GM10266 (cell line): ENCODE measurements at regions not wholly inside any gene's neighbourhood (a gene's known extent, or its start where the extent isn't known, plus 50 kb on each side); places are given as distances from the start of the nearest gene placed in this dataset.

Experiments
- DNase-seq: peaks from one replicate; pipeline ENCODE4 v3.0.0; 2012; ENCODE audit errors: extremely low spot score
- TF ChIP-seq, protein P1 (sequence below): IDR thresholded peaks from 2 replicates; pipeline ENCODE4 v1.5.1; 2012; ENCODE audit warnings: mild to moderate bottlenecking, low read depth; ENCODE audit not compliant: control insufficient read depth, insufficient read depth; ENCODE audit errors: missing control alignments

DNA sequence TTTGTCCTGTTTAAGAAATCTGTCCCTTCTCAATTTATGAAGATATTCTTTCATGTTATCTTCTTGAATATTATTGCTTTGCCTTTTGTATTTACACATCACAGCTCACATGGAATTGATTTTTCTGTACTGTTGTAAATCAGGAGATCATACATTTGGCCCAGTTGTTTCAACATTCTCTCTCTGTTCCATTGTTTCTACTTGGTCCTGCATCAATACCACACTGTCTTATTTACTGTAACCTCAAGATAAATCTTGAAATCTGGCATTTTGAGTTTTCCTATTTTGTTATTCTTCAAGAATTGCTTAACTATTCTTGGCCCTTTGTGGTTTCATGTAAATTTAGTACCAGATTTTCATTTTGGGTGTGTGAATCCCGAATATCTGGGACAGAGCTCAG is 121.7 kb upstream of the CCN2 start:
- no peak for DNase-seq
- TF ChIP-seq, protein P1, sequence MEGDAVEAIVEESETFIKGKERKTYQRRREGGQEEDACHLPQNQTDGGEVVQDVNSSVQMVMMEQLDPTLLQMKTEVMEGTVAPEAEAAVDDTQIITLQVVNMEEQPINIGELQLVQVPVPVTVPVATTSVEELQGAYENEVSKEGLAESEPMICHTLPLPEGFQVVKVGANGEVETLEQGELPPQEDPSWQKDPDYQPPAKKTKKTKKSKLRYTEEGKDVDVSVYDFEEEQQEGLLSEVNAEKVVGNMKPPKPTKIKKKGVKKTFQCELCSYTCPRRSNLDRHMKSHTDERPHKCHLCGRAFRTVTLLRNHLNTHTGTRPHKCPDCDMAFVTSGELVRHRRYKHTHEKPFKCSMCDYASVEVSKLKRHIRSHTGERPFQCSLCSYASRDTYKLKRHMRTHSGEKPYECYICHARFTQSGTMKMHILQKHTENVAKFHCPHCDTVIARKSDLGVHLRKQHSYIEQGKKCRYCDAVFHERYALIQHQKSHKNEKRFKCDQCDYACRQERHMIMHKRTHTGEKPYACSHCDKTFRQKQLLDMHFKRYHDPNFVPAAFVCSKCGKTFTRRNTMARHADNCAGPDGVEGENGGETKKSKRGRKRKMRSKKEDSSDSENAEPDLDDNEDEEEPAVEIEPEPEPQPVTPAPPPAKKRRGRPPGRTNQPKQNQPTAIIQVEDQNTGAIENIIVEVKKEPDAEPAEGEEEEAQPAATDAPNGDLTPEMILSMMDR: no peak

DNA sequence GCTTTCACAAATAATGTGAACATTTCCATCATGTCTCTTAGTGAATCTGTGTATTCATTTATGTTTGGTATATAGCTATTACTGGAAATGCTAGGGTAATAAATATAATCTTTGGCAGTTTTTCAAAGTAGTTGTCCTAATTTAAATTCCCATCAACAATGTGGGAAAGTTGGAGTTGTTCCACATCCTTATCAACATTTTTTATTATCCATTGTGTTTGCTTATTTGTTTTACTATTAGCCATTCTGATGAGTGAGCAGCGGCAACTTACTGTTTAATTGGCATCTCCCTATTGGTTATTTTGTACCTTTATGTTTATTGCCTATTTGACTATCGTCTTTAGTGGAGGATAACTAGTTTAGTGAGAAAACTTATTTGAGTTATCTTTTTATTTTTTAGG is 121.1 kb upstream of the CCN2 start:
- TF ChIP-seq, protein P1: no peak
- DNase-seq: no peak

DNA sequence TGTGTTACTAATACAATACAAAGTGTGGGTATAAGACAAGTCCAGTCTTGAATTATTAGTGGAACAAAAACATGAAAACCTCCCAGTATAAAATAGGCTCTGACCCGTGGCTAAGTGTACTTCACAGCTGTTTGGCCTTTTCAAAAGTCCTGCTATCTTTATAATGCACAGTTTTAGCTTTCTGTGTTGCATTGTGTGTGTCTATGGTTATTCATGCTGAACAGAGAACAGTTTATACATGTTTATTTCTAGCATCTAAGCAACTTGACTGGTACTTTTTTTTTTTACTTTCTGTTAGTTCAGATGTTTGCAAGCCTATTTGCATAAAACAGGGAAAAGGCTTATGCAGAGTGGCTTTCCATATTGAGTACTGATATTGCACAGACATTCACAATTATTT is 119.2 kb upstream of the CCN2 start:
- no peak for DNase-seq
- TF ChIP-seq, protein P1: no peak

DNA sequence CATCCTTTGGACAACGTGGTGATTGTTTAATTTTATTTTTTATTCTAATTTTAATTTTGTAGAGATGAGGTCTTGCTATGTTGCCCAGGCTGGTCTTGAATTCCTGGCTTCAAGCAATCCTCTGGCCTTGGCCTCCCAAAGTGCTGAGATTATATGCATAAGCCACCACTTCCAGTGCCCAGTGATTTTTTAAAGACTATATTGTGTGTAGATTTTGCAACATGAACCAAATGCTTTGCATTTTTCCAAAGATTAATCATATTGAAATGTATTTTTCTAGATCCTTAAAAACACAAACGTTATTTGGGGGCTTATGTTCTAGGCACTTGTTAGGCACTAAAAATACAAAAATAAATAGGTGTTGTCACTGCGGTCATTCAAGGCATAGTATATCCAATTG is 117.6 kb upstream of the CCN2 start:
- DNase-seq: no peak
- TF ChIP-seq, protein P1: no peak

DNA sequence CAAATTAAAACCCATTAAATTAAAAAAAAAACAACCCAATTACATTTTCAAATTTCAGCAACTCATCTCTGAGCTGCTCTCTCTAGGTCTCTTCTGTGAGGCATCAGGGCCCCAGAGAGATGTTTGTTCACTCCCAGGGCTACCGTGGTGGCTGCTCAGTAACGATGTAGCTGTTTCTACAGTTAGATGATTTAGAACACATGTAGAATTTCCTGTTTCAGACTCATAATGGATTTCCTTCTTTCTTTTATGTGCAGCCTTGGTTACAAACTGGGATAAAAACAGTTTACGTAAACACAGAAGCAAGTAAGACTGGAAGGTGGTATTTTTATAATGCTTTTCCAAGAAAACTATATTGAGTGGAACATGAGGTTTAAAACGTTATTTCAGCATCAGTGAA is 116.1 kb upstream of the CCN2 start:
- DNase-seq: no peak
- TF ChIP-seq, protein P1: no peak

DNA sequence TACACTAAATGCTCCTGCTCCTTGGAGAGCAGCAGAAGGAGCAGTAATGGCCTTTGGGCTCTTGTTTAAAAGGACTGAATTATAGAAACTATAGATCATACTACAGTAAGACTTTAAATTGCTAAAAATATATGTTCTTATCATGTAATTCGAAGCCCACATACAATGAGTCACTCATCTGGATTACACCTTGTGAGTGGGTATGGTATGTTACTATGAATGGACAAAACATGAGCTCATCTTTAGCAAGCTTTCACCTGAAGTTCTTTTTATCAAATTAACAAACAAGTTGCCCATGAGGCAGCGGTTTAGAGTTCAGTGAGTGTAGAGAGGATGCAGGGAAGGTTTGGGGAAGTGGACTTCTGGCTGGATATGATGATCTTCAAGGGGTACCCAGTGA is 114.4 kb upstream of the CCN2 start:
- TF ChIP-seq, protein P1: no peak
- no peak for DNase-seq

DNA sequence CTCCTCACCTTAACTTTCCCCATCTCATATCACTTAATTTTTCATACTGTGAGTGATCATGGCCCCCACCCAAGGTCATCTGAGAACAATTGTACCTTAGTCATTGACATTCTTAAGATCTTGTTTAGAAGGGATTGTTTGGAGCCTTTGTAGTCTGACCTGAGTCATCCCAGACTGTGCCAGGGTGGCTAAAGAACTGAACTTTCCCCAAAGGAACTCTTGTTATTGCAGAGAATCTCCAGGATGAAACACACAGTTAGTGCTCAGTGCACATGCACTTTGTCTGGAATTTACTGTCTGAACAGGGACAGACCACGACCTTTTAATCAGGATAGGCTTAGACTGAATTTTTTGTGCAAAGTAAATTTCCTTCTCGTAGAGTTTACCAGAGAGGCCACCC is 112.6 kb upstream of the CCN2 start:
- DNase-seq: no peak
- TF ChIP-seq, protein P1: no peak
